ENCODE measurements at regions not wholly inside any gene's neighbourhood (a gene's known extent, or its start where the extent isn't known, plus 50 kb on each side); places are given as distances from the start of the nearest gene placed in this dataset.

DNA sequence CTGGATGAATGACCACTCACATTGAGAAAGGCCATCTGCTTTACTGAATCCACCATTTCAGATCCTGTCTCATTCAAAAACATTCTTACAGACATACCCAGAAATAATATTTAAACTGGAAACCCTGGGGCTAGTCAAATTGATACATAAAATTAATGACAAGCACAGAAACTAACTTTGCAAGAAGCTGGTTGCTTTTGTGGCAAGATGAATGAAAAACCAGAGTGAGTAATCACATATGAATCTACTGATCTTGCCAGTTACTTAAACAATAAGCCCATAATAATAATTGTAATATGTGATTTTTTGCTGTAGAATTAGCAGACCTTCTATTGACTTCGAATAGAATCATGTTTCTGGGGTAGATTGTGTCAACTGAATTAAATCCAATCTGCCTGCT, 235.1 kb downstream of the PPARGC1A start:
- H3K27me3 ChIP-seq (ENCODE audit: control insufficient read depth in 2 of 2, insufficient read depth in 2 of 2, low read length in 2 of 2) = no peaks in the 10 kb centered on the region
- intact Hi-C loops (cut with micrococcal nuclease) = no loop called here
- 0% methylated on average over 1 of the region's 1 CpG for WGBS (ENCODE audit: insufficient coverage, low coverage, missing lambda C conversion rate)
- no peaks in the 10 kb centered on the region for H3K9me3 ChIP-seq (replicated peaks; ENCODE audit: control insufficient read depth, insufficient read depth, low read depth, low read length)
- H3K9me1 ChIP-seq (ENCODE audit: control insufficient read depth, insufficient read depth, low read length) = no peaks in the 10 kb centered on the region
- no peaks in the 10 kb centered on the region for H3K79me2 ChIP-seq (ENCODE audit: control insufficient read depth, insufficient read depth, low read length)
- H3K4me2 ChIP-seq (ENCODE audit: insufficient read depth, low read length) = no peak overlapping the region
- H4K20me1 ChIP-seq (replicated peaks; ENCODE audit: control insufficient read depth, insufficient read depth, low read length) = no peaks in the 10 kb centered on the region
- POLR2A ChIA-PET = no interaction called here
- no peaks in the 10 kb centered on the region for H3K36me3 ChIP-seq (ENCODE audit: control insufficient read depth, insufficient read depth, low read length)
- no peak for ATAC-seq
- H2AFZ ChIP-seq (ENCODE audit: low read depth, low read length) = no peak overlapping the region
- H3K4me1 ChIP-seq (replicated peaks in 1 of 2; ENCODE audit: control insufficient read depth in 2 of 2, insufficient read depth in 2 of 2, low read length in 2 of 2) = no peaks in the 10 kb centered on the region
- in situ Hi-C loops (cut with MboI) = no loop called here
- DNase-seq (ENCODE audit: extremely low read depth in 1 of 4, low spot score in 3 of 4) = no peak
- BruUV-seq (replicated peaks) = no TSS peak
- H3K4me3 ChIP-seq = no peak overlapping the region
- CTCF ChIA-PET (ENCODE audit: low intra/inter-chr PET ratio) = no interaction called here
- FAIRE-seq = no peak
- H3K9ac ChIP-seq (ENCODE audit: insufficient read depth in 1 of 2, low read depth in 2 of 2, low read length in 2 of 2) = no peak overlapping the region
- no peak overlapping the region for H3K27ac ChIP-seq (ENCODE audit: extremely low read depth, low read depth, low read length)
- TF ChIP-seq, protein P1, sequence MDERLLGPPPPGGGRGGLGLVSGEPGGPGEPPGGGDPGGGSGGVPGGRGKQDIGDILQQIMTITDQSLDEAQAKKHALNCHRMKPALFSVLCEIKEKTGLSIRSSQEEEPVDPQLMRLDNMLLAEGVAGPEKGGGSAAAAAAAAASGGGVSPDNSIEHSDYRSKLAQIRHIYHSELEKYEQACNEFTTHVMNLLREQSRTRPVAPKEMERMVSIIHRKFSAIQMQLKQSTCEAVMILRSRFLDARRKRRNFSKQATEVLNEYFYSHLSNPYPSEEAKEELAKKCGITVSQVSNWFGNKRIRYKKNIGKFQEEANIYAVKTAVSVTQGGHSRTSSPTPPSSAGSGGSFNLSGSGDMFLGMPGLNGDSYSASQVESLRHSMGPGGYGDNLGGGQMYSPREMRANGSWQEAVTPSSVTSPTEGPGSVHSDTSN (CRISPR knock-in tag; IDR thresholded peaks at IDR 0.05; ENCODE audit: low read depth) = no peak
- TF ChIP-seq, protein P1 (tag; conservative IDR thresholded peaks at IDR 0.05; ENCODE audit: low read depth) = no peak
- TF ChIP-seq ZNF121 (CRISPR knock-in tag; conservative IDR thresholded peaks at IDR 0.05) (no peak), NFYB (IDR thresholded peaks at IDR 0.05; ENCODE audit: extremely low read depth, insufficient read length) (no peak), SUPT5H (IDR thresholded peaks at IDR 0.05) (no peak), CBFA2T2 (conservative IDR thresholded peaks at IDR 0.05) (no peak), ATF1 (CRISPR knock-in tag; IDR thresholded peaks at IDR 0.05) (no peak), ATF1 (tag; IDR thresholded peaks at IDR 0.05) (no peak), COPS2 (conservative IDR thresholded peaks at IDR 0.05) (no peak), SREBF2 (CRISPR knock-in tag; IDR thresholded peaks at IDR 0.05) (no peak), BHLHE40 (IDR thresholded peaks at IDR 0.05; ENCODE audit: low read length) (no peak), MCM7 (IDR thresholded peaks at IDR 0.05) (no peak), TARDBP (IDR thresholded peaks at IDR 0.05) (no peak), ZNF282 (CRISPR knock-in tag; IDR thresholded peaks at IDR 0.05) (no peak), KLF6 (CRISPR knock-in tag; IDR thresholded peaks at IDR 0.05; ENCODE audit: borderline replicate concordance) (no peak), CC2D1A (IDR thresholded peaks at IDR 0.05) (no peak)
- TF ChIP-seq, protein P2, sequence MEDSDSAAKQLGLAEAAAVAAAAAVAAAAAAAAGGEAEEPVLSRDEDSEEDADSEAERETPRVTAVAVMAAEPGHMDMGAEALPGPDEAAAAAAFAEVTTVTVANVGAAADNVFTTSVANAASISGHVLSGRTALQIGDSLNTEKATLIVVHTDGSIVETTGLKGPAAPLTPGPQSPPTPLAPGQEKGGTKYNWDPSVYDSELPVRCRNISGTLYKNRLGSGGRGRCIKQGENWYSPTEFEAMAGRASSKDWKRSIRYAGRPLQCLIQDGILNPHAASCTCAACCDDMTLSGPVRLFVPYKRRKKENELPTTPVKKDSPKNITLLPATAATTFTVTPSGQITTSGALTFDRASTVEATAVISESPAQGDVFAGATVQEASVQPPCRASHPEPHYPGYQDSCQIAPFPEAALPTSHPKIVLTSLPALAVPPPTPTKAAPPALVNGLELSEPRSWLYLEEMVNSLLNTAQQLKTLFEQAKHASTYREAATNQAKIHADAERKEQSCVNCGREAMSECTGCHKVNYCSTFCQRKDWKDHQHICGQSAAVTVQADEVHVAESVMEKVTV (CRISPR knock-in tag; IDR thresholded peaks at IDR 0.05) = no peak
- TF ChIP-seq, protein P3, sequence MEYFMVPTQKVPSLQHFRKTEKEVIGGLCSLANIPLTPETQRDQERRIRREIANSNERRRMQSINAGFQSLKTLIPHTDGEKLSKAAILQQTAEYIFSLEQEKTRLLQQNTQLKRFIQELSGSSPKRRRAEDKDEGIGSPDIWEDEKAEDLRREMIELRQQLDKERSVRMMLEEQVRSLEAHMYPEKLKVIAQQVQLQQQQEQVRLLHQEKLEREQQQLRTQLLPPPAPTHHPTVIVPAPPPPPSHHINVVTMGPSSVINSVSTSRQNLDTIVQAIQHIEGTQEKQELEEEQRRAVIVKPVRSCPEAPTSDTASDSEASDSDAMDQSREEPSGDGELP (CRISPR knock-in tag; IDR thresholded peaks at IDR 0.05; ENCODE audit: borderline replicate concordance) = no peak
- TF ChIP-seq, protein P4, sequence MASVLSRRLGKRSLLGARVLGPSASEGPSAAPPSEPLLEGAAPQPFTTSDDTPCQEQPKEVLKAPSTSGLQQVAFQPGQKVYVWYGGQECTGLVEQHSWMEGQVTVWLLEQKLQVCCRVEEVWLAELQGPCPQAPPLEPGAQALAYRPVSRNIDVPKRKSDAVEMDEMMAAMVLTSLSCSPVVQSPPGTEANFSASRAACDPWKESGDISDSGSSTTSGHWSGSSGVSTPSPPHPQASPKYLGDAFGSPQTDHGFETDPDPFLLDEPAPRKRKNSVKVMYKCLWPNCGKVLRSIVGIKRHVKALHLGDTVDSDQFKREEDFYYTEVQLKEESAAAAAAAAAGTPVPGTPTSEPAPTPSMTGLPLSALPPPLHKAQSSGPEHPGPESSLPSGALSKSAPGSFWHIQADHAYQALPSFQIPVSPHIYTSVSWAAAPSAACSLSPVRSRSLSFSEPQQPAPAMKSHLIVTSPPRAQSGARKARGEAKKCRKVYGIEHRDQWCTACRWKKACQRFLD (CRISPR knock-in tag; IDR thresholded peaks at IDR 0.05) = no peak

All from K562 (cell line).